Endothelial cell of umbilical vein (primary cell): ENCODE measurements at regions not wholly inside any gene's neighbourhood (a gene's known extent, or its start where the extent isn't known, plus 50 kb on each side); places are given as distances from the start of the nearest gene placed in this dataset.

Experiments used
- JUN ChIP-seq: IDR thresholded peaks from 2 replicates; pipeline ENCODE4 v1.6.1; 2011; ENCODE audit warnings: borderline replicate concordance, low read depth; ENCODE audit not compliant: insufficient read length, insufficient read depth
- POLR2A ChIP-seq: IDR thresholded peaks from 2 replicates; pipeline ENCODE4 v1.6.1; 2012; ENCODE audit warnings: low read depth, mild to moderate bottlenecking, control low read depth, low read length
- POLR2AphosphoS5 ChIP-seq: IDR thresholded peaks from 2 replicates; pipeline ENCODE4 v1.6.1; 2012; ENCODE audit warnings: low read depth, mild to moderate bottlenecking, control low read depth, low read length, moderate library complexity; ENCODE audit not compliant: insufficient read depth

GRCh38 chr13:104657196-104657595 lies 1591.0 kb upstream of the SLC10A2 start:
- TF ChIP-seq POLR2A (no peak), POLR2AphosphoS5 (no peak), JUN (no peak)
